ENCODE measurements at regions not wholly inside any gene's neighbourhood (a gene's known extent, or its start where the extent isn't known, plus 50 kb on each side); places are given as distances from the start of the nearest gene placed in this dataset.

GRCh38 chr5:131023498-131023865 lies 141.6 kb downstream of the HINT1 start:
- TF ChIP-seq TAF1 (IDR thresholded peaks at IDR 0.05; ENCODE audit: borderline replicate concordance, low read depth, low read length) (no peak), POLR2A (IDR thresholded peaks at IDR 0.05; ENCODE audit: low read depth, low read length) (no peak), POLR2AphosphoS5 (IDR thresholded peaks at IDR 0.05; ENCODE audit: low read depth, low read length) (no peak)
